ENCODE measurements at regions not wholly inside any gene's neighbourhood (a gene's known extent, or its start where the extent isn't known, plus 50 kb on each side); places are given as distances from the start of the nearest gene placed in this dataset.

DNA sequence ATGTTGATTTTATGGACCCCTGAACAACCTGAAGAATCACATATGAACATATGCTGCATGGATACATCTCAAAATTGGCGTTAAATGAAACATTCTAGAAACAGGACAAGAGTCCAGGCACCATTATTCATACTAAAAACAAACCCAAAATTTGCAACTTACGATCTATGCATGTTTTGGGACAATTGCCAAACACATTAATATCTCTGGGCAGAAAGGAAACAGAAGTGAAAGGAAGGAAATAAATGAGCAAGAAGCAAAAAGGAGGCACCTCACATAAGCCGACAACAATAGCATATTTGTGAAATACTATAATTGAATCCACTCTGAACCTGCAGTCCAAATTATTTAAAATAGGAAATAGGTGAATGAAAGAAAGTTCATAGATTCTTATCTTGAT lies 1505.3 kb downstream of the AACS start:
- intact Hi-C loops (cut with micrococcal nuclease) = no loop called here
- H3K4me3 Mint-ChIP-seq (ENCODE audit: unreplicated experiment) = no peak overlapping the region
- ChIA-PET CTCF (no interaction called here), POLR2A (no interaction called here)
- H3K27me3 Mint-ChIP-seq (ENCODE audit: insufficient read depth, unreplicated experiment) = no peaks in the 10 kb centered on the region
- no TSS peak for BruUV-seq (replicated peaks)
- TF ChIP-seq, protein P1, sequence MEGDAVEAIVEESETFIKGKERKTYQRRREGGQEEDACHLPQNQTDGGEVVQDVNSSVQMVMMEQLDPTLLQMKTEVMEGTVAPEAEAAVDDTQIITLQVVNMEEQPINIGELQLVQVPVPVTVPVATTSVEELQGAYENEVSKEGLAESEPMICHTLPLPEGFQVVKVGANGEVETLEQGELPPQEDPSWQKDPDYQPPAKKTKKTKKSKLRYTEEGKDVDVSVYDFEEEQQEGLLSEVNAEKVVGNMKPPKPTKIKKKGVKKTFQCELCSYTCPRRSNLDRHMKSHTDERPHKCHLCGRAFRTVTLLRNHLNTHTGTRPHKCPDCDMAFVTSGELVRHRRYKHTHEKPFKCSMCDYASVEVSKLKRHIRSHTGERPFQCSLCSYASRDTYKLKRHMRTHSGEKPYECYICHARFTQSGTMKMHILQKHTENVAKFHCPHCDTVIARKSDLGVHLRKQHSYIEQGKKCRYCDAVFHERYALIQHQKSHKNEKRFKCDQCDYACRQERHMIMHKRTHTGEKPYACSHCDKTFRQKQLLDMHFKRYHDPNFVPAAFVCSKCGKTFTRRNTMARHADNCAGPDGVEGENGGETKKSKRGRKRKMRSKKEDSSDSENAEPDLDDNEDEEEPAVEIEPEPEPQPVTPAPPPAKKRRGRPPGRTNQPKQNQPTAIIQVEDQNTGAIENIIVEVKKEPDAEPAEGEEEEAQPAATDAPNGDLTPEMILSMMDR (IDR thresholded peaks at IDR 0.05; ENCODE audit: unreplicated experiment) = no peak
- H3K4me1 Mint-ChIP-seq (ENCODE audit: insufficient read depth, unreplicated experiment) = peaks cover 12% of the 10 kb centered on the region
- no peak for DNase-seq (ENCODE audit: unreplicated experiment)
- H3K9me3 Mint-ChIP-seq (ENCODE audit: unreplicated experiment) = no peaks in the 10 kb centered on the region
- no peaks in the 10 kb centered on the region for H3K36me3 Mint-ChIP-seq (ENCODE audit: insufficient read depth, unreplicated experiment)
- H3K27ac Mint-ChIP-seq (ENCODE audit: low read depth, unreplicated experiment) = peak overlapping the region; percentile 4

DNA sequence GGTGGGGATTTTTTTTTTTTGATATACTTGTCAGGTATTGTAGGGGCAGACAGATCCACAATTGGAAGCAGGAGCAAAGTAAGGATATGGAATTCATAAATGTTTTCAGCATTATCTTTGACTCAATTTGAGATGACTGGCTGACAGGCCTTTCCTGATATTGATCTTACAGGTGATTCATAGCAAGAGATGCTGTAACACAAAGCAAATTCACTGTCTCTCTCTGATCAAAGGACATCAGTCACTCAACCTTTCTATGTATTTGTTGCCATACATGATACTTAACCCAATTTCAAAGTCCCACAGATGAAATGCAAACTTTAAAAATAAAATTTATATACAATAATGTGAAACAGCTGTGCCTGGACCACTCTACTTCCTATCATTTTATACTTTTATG lies 1506.9 kb downstream of the AACS start:
- intact Hi-C loops (cut with micrococcal nuclease) = no loop called here
- H3K9me3 Mint-ChIP-seq (ENCODE audit: unreplicated experiment) = no peaks in the 10 kb centered on the region
- H3K4me1 Mint-ChIP-seq (ENCODE audit: insufficient read depth, unreplicated experiment) = peaks cover 12% of the 10 kb centered on the region

DNA sequence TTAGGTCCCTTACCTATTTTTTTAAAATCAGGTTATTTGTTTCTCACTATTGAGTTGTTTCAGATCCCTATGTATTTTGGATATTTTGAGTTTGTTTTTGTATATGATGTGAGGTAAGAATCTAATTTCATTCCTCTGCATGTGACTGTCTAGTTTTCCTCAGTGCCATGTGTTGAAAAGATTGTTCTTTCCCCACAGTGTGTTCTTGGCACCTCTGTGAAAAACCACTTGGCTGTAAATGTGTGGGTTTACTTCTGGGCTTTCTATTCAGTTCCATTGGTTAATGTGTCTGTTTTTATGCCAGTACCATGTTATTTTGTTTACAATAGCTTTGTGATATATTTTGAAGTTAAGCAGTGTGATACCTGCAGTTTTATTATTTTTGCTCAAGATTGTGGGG lies 1516.4 kb downstream of the AACS start:
- Mint-ChIP-seq H3K27ac (ENCODE audit: low read depth, unreplicated experiment) (no peak overlapping the region), H3K4me1 (ENCODE audit: insufficient read depth, unreplicated experiment) (peaks cover 7% of the 10 kb centered on the region), H3K27me3 (ENCODE audit: insufficient read depth, unreplicated experiment) (no peaks in the 10 kb centered on the region), H3K9me3 (ENCODE audit: unreplicated experiment) (no peaks in the 10 kb centered on the region), H3K4me3 (ENCODE audit: unreplicated experiment) (no peak overlapping the region), H3K36me3 (ENCODE audit: insufficient read depth, unreplicated experiment) (no peaks in the 10 kb centered on the region)
- DNase-seq (ENCODE audit: unreplicated experiment) = no peak
- intact Hi-C loops (cut with micrococcal nuclease) = no loop called here
- TF ChIP-seq, protein P1 (IDR thresholded peaks at IDR 0.05; ENCODE audit: unreplicated experiment) = no peak
- BruUV-seq (replicated peaks) = no TSS peak
- POLR2A ChIA-PET = no interaction called here
- CTCF ChIA-PET = interaction anchor here (0.6 kb wide), 1 partner anchor 98 kb away, joined by 3 read pairs; no protein-coding TSS in a partner anchor

More for the DNA sequence above, 1506.9 kb downstream of the AACS start:
- TF ChIP-seq, protein P1 (IDR thresholded peaks at IDR 0.05; ENCODE audit: unreplicated experiment) = no peak
- Mint-ChIP-seq H3K27me3 (ENCODE audit: insufficient read depth, unreplicated experiment) (no peaks in the 10 kb centered on the region), H3K27ac (ENCODE audit: low read depth, unreplicated experiment) (no peak overlapping the region), H3K4me3 (ENCODE audit: unreplicated experiment) (no peak overlapping the region), H3K36me3 (ENCODE audit: insufficient read depth, unreplicated experiment) (no peaks in the 10 kb centered on the region)
- ChIA-PET POLR2A (no interaction called here), CTCF (interaction anchor here (0.6 to 0.7 kb wide), 3 partner anchors 20 to 327 kb away, joined by 3 to 4 read pairs (median 4); no protein-coding TSS in a partner anchor)
- no peak for DNase-seq (ENCODE audit: unreplicated experiment)
- no TSS peak for BruUV-seq (replicated peaks)

DNA sequence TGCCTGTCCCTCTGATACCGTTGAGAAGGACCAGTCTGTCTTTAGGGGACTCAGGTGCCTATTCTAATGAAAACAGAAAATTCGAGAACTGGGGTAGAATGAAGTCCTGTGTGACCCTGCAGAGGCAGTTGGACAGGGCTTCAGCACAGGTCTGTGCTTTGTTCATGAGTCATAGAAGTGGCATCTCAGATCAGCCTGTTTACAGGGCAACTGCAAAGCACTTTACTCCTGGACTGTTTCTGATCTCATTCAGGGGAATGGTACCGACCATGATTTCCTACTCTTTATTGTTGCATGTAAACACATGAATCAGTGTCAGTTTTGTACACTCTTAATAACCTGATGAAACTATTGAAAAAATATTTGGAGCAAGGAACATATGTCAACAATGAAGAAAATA lies 1517.0 kb downstream of the AACS start:
- TF ChIP-seq, protein P1 (IDR thresholded peaks at IDR 0.05; ENCODE audit: unreplicated experiment) = no peak
- Mint-ChIP-seq H3K36me3 (ENCODE audit: insufficient read depth, unreplicated experiment) (no peaks in the 10 kb centered on the region), H3K9me3 (ENCODE audit: unreplicated experiment) (no peaks in the 10 kb centered on the region), H3K27ac (ENCODE audit: low read depth, unreplicated experiment) (no peak overlapping the region), H3K4me3 (ENCODE audit: unreplicated experiment) (no peak overlapping the region), H3K27me3 (ENCODE audit: insufficient read depth, unreplicated experiment) (no peaks in the 10 kb centered on the region), H3K4me1 (ENCODE audit: insufficient read depth, unreplicated experiment) (peaks cover 7% of the 10 kb centered on the region)
- peak; percentile 43 for DNase-seq (ENCODE audit: unreplicated experiment)
- BruUV-seq (replicated peaks) = no TSS peak
- POLR2A ChIA-PET = no interaction called here
- intact Hi-C loops (cut with micrococcal nuclease) = no loop called here
- CTCF ChIA-PET = no interaction called here
